GM12878 (cell line): ENCODE measurements at regions not wholly inside any gene's neighbourhood (a gene's known extent, or its start where the extent isn't known, plus 50 kb on each side); places are given as distances from the start of the nearest gene placed in this dataset.

Source experiments
- HDAC2 ChIP-seq: fragments of 200-600 bp; sonication (generic); IDR thresholded peaks from 2 replicates; pipeline ENCODE4 v1.6.1; 2017
- MXI1 ChIP-seq: fragments of 150-350 bp; IDR thresholded peaks from 2 replicates; pipeline ENCODE4 v1.6.1; 2011; ENCODE audit warnings: low read depth, mild to moderate bottlenecking, inconsistent platforms, low read length, improper control_type of control experiment

GRCh38 chr9:21564175-21564574 is 82.1 kb upstream of the IFNE start:
- TF ChIP-seq MXI1 (no peak), HDAC2 (no peak)
